ENCODE measurements at regions not wholly inside any gene's neighbourhood (a gene's known extent, or its start where the extent isn't known, plus 50 kb on each side); places are given as distances from the start of the nearest gene placed in this dataset.

DNA sequence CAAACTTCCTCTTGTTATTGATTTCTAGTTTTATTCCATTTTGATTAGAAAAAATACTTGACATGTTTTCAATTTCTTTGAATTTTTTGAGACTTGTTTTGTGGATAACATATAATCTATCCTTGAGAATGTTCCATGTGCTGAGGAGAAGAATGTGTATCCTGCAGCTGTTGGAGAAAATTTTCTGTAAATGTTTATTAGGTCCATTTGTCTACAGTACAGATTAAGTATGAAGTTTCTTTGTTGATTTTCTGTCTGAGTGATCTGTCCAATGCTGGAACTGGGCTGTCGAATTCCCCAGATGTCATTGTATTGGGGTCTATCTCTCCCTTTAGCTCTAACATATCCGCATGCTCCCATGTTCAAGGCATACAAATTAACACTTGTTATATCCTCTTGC, 251.2 kb downstream of the CSNK1G3 start:
- Histone ChIP-seq H3K9me3 (ENCODE audit: control insufficient read depth in 2 of 2, low read length in 2 of 2) (no peaks in the 10 kb centered on the region), H3K27me3 (ENCODE audit: control insufficient read depth in 2 of 2, insufficient read depth in 2 of 2, low read length in 2 of 2) (no peaks in the 10 kb centered on the region), H3K4me3 (ENCODE audit: low read length in 2 of 2) (no peak overlapping the region), H3K36me3 (ENCODE audit: control insufficient read depth in 2 of 2, insufficient read depth in 2 of 2, low read length in 2 of 2) (no peaks in the 10 kb centered on the region), H3K9ac (ENCODE audit: low read depth in 1 of 2, low read length in 2 of 2) (no peak overlapping the region), H3K4me1 (ENCODE audit: control insufficient read depth in 2 of 2, insufficient read depth in 2 of 2, low read length in 2 of 2) (no peaks in the 10 kb centered on the region), H3K27ac (ENCODE audit: low read depth in 2 of 2, low read length in 2 of 2) (no peak overlapping the region)

DNA sequence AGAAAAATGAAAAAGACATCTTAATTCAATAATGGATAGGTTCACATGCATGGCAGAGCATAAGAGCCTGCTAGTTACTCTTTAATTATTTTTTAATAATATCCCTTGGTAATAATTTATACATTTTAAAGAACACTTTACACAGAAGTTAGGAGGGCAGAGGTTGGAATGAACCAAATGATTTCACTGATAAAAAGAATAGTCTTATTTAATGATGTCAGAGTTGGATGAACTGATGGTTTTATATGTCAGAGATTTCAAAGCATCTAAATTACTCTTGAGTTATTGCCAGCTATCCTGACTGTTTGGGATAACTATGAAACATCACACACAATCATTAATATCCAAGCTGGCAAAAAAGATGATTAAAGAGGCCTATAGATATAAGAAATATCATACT, 244.8 kb downstream of the CSNK1G3 start:
- Histone ChIP-seq H3K36me3 (ENCODE audit: control insufficient read depth in 2 of 2, insufficient read depth in 2 of 2, low read length in 2 of 2) (no peaks in the 10 kb centered on the region), H3K9me3 (ENCODE audit: control insufficient read depth in 2 of 2, low read length in 2 of 2) (no peaks in the 10 kb centered on the region), H3K9ac (ENCODE audit: low read depth in 1 of 2, low read length in 2 of 2) (no peak overlapping the region), H3K27me3 (ENCODE audit: control insufficient read depth in 2 of 2, insufficient read depth in 2 of 2, low read length in 2 of 2) (no peaks in the 10 kb centered on the region), H3K4me1 (ENCODE audit: control insufficient read depth in 2 of 2, insufficient read depth in 2 of 2, low read length in 2 of 2) (no peaks in the 10 kb centered on the region), H3K27ac (ENCODE audit: low read depth in 2 of 2, low read length in 2 of 2) (no peak overlapping the region), H3K4me3 (ENCODE audit: low read length in 2 of 2) (no peak overlapping the region)

DNA sequence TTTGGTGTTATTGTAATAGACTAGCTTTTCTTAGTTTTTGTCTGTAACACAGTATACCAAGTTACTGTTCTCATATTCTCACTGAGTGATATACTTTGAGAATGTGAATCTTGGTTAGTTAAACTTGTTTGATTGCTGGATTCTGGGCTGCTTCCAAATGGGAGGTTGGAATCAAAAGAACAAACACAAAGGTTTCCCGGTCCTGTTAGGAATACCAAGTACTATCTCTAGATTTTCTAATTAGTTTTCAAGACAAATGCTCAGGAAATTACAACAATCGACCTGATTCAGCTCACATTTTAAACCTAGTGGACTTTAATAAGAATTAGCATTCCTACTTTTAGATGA, 244.3 kb downstream of the CSNK1G3 start:
- Histone ChIP-seq H3K27ac (ENCODE audit: low read depth in 2 of 2, low read length in 2 of 2) (no peak overlapping the region), H3K4me3 (ENCODE audit: low read length in 2 of 2) (no peak overlapping the region), H3K4me1 (ENCODE audit: control insufficient read depth in 2 of 2, insufficient read depth in 2 of 2, low read length in 2 of 2) (no peaks in the 10 kb centered on the region), H3K9ac (ENCODE audit: low read depth in 1 of 2, low read length in 2 of 2) (no peak overlapping the region), H3K36me3 (ENCODE audit: control insufficient read depth in 2 of 2, insufficient read depth in 2 of 2, low read length in 2 of 2) (no peaks in the 10 kb centered on the region), H3K27me3 (ENCODE audit: control insufficient read depth in 2 of 2, insufficient read depth in 2 of 2, low read length in 2 of 2) (no peaks in the 10 kb centered on the region), H3K9me3 (ENCODE audit: control insufficient read depth in 2 of 2, low read length in 2 of 2) (no peaks in the 10 kb centered on the region)

DNA sequence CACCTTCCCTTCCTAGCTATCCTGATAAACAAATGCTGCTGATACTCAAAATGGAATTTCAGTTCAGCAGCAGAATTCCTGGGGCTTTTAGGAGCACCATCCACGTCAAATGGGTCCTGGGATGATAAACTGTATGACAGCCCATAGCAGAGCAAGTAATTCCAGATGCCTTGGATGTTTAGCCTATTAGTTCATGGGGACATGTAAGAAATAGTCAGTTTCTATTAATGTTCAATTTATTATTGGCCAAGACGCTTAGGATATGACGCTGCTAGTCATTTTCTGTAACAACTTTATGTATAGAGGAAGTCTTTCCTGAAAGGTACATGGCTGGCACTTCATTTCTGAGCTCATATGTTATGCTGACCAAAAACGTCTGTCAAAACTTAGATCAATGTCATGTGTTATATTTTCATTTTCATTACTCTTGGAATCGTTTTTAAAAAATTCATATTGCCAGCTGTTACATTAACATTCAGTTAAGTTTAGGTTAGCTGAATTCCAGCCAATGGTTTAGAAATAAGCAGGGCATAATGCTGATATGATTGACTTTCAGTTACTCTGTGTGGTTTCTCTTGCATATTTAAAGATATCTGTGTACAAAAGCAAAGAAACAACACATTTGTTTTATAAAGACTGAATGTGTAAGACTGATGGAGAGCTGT, 243.8 kb downstream of the CSNK1G3 start:
- Histone ChIP-seq H3K4me1 (ENCODE audit: control insufficient read depth in 2 of 2, insufficient read depth in 2 of 2, low read length in 2 of 2) (no peaks in the 10 kb centered on the region), H3K4me3 (ENCODE audit: low read length in 2 of 2) (no peak overlapping the region), H3K9ac (ENCODE audit: low read depth in 1 of 2, low read length in 2 of 2) (no peak overlapping the region), H3K27ac (ENCODE audit: low read depth in 2 of 2, low read length in 2 of 2) (no peak overlapping the region), H3K9me3 (ENCODE audit: control insufficient read depth in 2 of 2, low read length in 2 of 2) (no peaks in the 10 kb centered on the region), H3K27me3 (ENCODE audit: control insufficient read depth in 2 of 2, insufficient read depth in 2 of 2, low read length in 2 of 2) (no peaks in the 10 kb centered on the region), H3K36me3 (ENCODE audit: control insufficient read depth in 2 of 2, insufficient read depth in 2 of 2, low read length in 2 of 2) (no peaks in the 10 kb centered on the region)

DNA sequence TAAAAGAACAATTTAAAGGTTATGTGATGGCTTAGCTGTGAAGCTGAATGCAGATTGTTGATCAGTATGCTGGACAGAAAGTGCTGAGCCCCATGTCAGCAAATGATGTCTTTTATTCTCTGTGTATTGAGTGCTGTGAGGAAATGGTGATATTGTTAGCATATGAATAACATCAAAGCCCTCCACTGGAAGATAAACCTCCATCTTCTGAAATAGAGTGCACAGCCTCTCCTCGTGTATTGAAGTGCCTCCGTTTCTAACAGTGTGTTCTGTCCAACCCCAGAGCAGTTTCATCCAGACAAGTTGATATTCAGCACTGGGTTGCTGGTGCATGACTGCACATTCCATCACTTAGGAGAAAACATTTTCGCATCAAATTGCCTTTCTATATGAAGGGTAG, 242.9 kb downstream of the CSNK1G3 start:
- Histone ChIP-seq H3K27ac (ENCODE audit: low read depth in 2 of 2, low read length in 2 of 2) (no peak overlapping the region), H3K27me3 (ENCODE audit: control insufficient read depth in 2 of 2, insufficient read depth in 2 of 2, low read length in 2 of 2) (no peaks in the 10 kb centered on the region), H3K9ac (ENCODE audit: low read depth in 1 of 2, low read length in 2 of 2) (no peak overlapping the region), H3K4me3 (ENCODE audit: low read length in 2 of 2) (no peak overlapping the region), H3K9me3 (ENCODE audit: control insufficient read depth in 2 of 2, low read length in 2 of 2) (no peaks in the 10 kb centered on the region), H3K36me3 (ENCODE audit: control insufficient read depth in 2 of 2, insufficient read depth in 2 of 2, low read length in 2 of 2) (no peaks in the 10 kb centered on the region), H3K4me1 (ENCODE audit: control insufficient read depth in 2 of 2, insufficient read depth in 2 of 2, low read length in 2 of 2) (no peaks in the 10 kb centered on the region)

DNA sequence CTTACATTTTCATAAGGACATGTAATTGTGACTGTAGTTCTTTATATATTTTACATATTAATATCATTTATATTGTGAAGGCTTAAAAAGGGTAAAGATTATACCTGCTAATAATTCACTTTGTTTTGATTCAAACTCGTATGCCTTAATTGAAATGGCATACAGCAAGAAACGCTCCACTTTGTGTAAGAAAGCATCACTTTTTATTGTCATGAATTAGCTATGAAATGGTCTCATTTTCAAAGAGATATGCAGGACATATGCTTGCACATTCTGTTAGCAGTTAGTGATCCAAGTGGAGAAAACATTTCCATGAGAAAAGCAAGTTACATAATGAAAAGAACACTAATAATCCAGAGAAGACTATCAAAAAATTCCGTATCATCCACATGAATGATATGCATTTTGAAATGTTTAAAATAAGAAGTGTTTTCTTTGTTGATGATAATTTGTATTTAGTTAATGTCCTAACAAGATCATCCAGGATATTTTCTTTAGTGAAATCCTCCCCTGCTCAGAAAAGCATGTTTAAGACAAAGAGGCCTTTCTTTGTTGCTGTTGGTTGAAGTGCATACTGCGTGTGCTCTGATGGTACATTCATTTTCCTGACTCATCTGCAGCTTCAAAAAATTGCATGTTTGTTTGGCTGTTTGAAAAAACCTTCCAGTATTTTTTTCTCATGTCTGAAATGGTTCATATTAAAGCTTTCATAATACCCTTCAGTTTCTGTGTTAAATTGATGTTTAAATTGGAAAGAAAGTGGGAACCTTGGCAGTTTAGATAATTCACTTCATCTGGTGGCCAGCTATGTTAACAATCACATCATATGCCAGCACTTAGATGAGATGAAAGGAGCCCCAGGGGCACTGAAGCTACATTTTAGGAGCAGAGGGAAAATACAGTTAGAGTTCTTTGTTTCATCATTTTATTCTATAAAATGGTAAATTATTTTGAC, 242.2 kb downstream of the CSNK1G3 start:
- H3K27me3 ChIP-seq (ENCODE audit: control insufficient read depth in 2 of 2, insufficient read depth in 2 of 2, low read length in 2 of 2): no peaks in the 10 kb centered on the region
- no peak overlapping the region for H3K9ac ChIP-seq (ENCODE audit: low read depth in 1 of 2, low read length in 2 of 2)
- H3K27ac ChIP-seq (ENCODE audit: low read depth in 2 of 2, low read length in 2 of 2): no peak overlapping the region
- no peaks in the 10 kb centered on the region for H3K9me3 ChIP-seq (ENCODE audit: control insufficient read depth in 2 of 2, low read length in 2 of 2)
- no peaks in the 10 kb centered on the region for H3K4me1 ChIP-seq (ENCODE audit: control insufficient read depth in 2 of 2, insufficient read depth in 2 of 2, low read length in 2 of 2)
- H3K4me3 ChIP-seq (ENCODE audit: low read length in 2 of 2): no peak overlapping the region
- H3K36me3 ChIP-seq (ENCODE audit: control insufficient read depth in 2 of 2, insufficient read depth in 2 of 2, low read length in 2 of 2): no peaks in the 10 kb centered on the region

DNA sequence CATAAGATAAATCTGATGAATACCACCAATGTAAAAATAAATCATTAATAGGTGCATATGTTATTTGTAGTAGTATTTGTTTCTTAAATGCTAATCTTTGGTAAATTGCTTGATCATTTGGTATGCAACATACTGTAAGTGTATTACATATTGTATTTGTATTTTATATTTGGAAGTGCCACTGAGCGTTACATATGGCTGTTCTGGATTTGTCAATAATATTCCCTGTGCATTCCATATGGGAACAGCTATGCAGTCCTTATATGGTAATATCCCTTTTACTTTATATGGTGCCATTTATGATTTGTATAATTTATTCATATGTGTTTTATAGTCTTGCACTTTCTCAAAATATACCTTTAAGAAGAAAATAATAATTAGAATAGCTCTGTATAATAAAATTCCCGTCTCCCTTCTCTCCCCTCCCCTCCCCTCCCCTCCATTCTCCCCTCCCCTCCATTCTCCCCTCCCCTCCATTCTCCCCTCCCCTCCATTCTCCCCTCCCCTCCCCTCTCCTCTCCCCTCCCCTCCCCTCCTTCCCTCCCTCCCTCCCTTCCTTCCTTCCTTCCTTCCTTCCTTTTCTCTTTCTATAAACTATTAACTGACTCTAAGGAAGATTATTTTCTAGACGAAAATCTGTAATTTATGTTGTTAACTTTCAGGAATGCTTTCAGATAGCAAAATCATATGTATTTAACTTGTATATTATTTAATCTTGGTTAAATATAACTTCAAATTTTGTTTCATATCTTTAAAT, 241.4 kb downstream of the CSNK1G3 start:
- H3K9me3 ChIP-seq (ENCODE audit: control insufficient read depth in 2 of 2, low read length in 2 of 2): no peaks in the 10 kb centered on the region

DNA sequence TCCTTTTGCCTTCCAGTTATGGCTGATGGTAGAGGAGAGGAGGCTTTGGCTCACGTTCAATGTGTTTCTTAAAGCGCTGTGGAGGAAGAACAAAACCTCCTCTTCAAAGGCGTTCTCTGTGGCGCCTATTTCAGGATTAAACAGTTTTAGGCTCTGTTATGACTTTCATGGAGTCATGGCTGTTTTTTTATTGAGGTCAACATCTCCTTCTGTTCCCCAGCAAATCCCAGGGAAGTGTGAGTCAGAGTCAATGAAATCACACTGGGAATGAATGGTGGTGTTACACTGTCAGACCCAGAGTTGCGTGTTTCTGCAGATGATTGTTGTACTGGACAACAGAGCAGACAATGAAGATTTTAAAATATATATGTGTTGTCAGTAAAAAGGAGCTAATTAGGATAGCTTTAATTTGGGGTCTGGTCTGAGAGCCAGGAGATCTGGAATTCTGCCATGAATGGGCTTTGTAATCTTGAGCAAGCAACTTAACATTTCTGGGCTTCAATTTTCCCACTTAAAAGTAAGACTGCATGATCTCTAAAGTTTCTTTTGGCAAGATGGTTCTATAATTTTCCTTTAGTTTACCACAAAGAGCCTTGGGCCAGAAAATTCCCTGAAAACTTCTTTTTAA, 240.7 kb downstream of the CSNK1G3 start:
- Histone ChIP-seq H3K4me1 (ENCODE audit: control insufficient read depth in 2 of 2, insufficient read depth in 2 of 2, low read length in 2 of 2) (no peaks in the 10 kb centered on the region), H3K36me3 (ENCODE audit: control insufficient read depth in 2 of 2, insufficient read depth in 2 of 2, low read length in 2 of 2) (no peaks in the 10 kb centered on the region), H3K9ac (ENCODE audit: low read depth in 1 of 2, low read length in 2 of 2) (no peak overlapping the region), H3K9me3 (ENCODE audit: control insufficient read depth in 2 of 2, low read length in 2 of 2) (no peaks in the 10 kb centered on the region), H3K27ac (ENCODE audit: low read depth in 2 of 2, low read length in 2 of 2) (no peak overlapping the region), H3K4me3 (ENCODE audit: low read length in 2 of 2) (no peak overlapping the region), H3K27me3 (ENCODE audit: control insufficient read depth in 2 of 2, insufficient read depth in 2 of 2, low read length in 2 of 2) (no peaks in the 10 kb centered on the region)

More for the DNA sequence above, 241.4 kb downstream of the CSNK1G3 start:
- H3K36me3 ChIP-seq (ENCODE audit: control insufficient read depth in 2 of 2, insufficient read depth in 2 of 2, low read length in 2 of 2): no peaks in the 10 kb centered on the region
- no peak overlapping the region for H3K9ac ChIP-seq (ENCODE audit: low read depth in 1 of 2, low read length in 2 of 2)
- H3K27me3 ChIP-seq (ENCODE audit: control insufficient read depth in 2 of 2, insufficient read depth in 2 of 2, low read length in 2 of 2): no peaks in the 10 kb centered on the region
- no peaks in the 10 kb centered on the region for H3K4me1 ChIP-seq (ENCODE audit: control insufficient read depth in 2 of 2, insufficient read depth in 2 of 2, low read length in 2 of 2)
- H3K4me3 ChIP-seq (ENCODE audit: low read length in 2 of 2): no peak overlapping the region
- H3K27ac ChIP-seq (ENCODE audit: low read depth in 2 of 2, low read length in 2 of 2): no peak overlapping the region

DNA sequence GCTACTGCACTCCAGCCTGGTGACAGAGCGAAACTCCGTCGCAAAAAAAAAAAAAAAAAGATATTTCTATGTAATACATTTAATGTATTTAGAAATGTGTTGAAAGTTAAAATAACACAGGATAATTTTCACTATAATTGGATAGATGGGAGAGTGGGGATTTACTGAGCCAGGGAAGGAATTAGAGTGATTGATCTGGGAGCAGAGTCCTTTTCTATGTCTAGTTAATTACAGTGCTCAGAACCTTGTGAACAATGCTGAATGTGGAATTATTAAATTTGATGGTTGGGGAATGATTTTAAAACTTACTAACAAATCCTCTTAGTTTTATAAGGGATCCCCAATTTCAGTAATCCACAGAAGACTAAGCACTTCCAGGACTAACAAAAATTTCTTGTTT, 239.7 kb downstream of the CSNK1G3 start:
- H3K4me3 ChIP-seq (ENCODE audit: low read length in 2 of 2): no peak overlapping the region
- H3K27ac ChIP-seq (ENCODE audit: low read depth in 2 of 2, low read length in 2 of 2): no peak overlapping the region
- no peaks in the 10 kb centered on the region for H3K36me3 ChIP-seq (ENCODE audit: control insufficient read depth in 2 of 2, insufficient read depth in 2 of 2, low read length in 2 of 2)
- no peaks in the 10 kb centered on the region for H3K9me3 ChIP-seq (ENCODE audit: control insufficient read depth in 2 of 2, low read length in 2 of 2)
- H3K27me3 ChIP-seq (ENCODE audit: control insufficient read depth in 2 of 2, insufficient read depth in 2 of 2, low read length in 2 of 2): no peaks in the 10 kb centered on the region
- no peak overlapping the region for H3K9ac ChIP-seq (ENCODE audit: low read depth in 1 of 2, low read length in 2 of 2)
- H3K4me1 ChIP-seq (ENCODE audit: control insufficient read depth in 2 of 2, insufficient read depth in 2 of 2, low read length in 2 of 2): no peaks in the 10 kb centered on the region

DNA sequence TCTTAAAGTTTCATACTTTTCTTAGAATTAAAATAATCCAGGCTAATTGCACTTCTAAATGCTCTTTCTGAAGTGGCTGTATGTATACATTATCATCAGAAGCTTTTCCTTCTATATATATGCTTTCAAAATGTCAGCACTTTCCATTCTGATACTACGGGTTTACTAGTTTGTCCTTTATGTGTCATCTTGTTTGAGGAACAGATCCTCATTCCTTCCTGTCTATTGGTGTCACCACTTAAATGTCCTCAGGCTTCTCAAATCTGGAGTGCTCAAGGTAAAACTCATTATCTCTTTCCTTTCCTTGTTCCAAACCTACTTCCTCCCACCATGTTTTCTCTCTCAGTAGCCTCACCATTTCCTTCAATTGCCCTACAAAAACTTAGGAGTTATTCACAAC, 236.3 kb downstream of the CSNK1G3 start:
- Histone ChIP-seq H3K9ac (ENCODE audit: low read depth in 1 of 2, low read length in 2 of 2) (no peak overlapping the region), H3K4me1 (ENCODE audit: control insufficient read depth in 2 of 2, insufficient read depth in 2 of 2, low read length in 2 of 2) (no peaks in the 10 kb centered on the region), H3K36me3 (ENCODE audit: control insufficient read depth in 2 of 2, insufficient read depth in 2 of 2, low read length in 2 of 2) (no peaks in the 10 kb centered on the region), H3K9me3 (ENCODE audit: control insufficient read depth in 2 of 2, low read length in 2 of 2) (no peaks in the 10 kb centered on the region), H3K4me3 (ENCODE audit: low read length in 2 of 2) (no peak overlapping the region), H3K27me3 (ENCODE audit: control insufficient read depth in 2 of 2, insufficient read depth in 2 of 2, low read length in 2 of 2) (no peaks in the 10 kb centered on the region), H3K27ac (ENCODE audit: low read depth in 2 of 2, low read length in 2 of 2) (no peak overlapping the region)

Measured in mucosa of rectum (tissue), 2 donors.